PFSK-1 (cell line): ENCODE measurements at regions not wholly inside any gene's neighbourhood (a gene's known extent, or its start where the extent isn't known, plus 50 kb on each side); places are given as distances from the start of the nearest gene placed in this dataset.

Experiments
- POLR2AphosphoS5 ChIP-seq: IDR thresholded peaks from 2 replicates; pipeline ENCODE4 v1.6.1; 2012; ENCODE audit warnings: low read depth, mild to moderate bottlenecking, control low read depth, low read length, moderate library complexity
- SIN3A ChIP-seq: IDR thresholded peaks from 2 replicates; pipeline ENCODE4 v1.6.1; 2012; ENCODE audit warnings: mild to moderate bottlenecking, low read length, moderate library complexity, borderline replicate concordance; ENCODE audit not compliant: insufficient read depth
- TAF1 ChIP-seq: IDR thresholded peaks from 2 replicates; pipeline ENCODE4 v1.6.1; 2012; ENCODE audit warnings: low read length, control low read depth, borderline replicate concordance; ENCODE audit not compliant: insufficient read depth

DNA sequence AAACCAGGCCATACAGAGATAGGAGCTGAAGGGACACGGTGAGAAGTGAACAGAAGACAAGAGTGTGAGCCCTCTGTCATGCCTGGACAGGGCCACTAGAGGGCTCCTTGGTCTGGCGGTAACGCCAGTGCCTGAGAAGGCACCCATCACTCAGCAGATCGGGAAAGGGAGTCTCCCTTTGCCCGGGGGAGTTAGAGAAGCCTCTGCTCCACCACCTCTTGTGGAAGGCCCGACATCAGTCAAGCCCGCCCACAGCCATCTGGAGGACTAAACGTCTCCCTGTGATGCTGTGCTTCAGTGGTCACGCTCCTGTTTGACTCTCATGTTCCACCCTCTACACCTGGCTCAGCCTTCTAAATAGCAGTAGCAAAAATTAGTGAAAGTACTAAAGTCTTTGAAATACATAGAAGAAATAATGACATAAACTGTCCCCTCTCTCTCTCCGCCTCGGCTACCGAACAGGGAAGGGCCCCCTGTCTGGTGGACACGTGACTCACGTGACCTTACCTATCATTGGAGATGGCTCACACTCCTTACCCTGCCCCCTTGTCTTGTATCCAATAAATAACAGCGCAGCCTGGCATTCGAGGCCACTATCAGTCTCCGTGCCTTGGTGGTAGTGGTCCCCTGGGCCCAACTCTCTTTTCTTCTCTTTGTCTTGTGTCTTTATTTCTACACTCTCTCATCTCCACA, 66.7 kb downstream of the RPP21 start:
- TF ChIP-seq POLR2AphosphoS5 (no peak), SIN3A (no peak), TAF1 (no peak)
